SK-N-SH (cell line): ENCODE measurements at regions not wholly inside any gene's neighbourhood (a gene's known extent, or its start where the extent isn't known, plus 50 kb on each side); places are given as distances from the start of the nearest gene placed in this dataset.

ENCODE experiments used
- CTCF ChIA-PET: fragments of 300-600, 350-600 bp; formaldehyde crosslinking; extraction: SDS; loops from one replicate; lab custom pipeline; 2021; lab: Yijun Ruan, JAX
- POLR2A ChIA-PET: fragments of 350-600 bp; sonication (Branson Sonifier 250); formaldehyde crosslinking; extraction: SDS; loops from one replicate; lab custom pipeline; 2020; ENCODE audit warnings: antibody characterized with exemption, inconsistent platforms; lab: Yijun Ruan, JAX
- DNase-seq: peaks from one replicate; pipeline ENCODE4 v3.0.0; 2012
- H2AFZ ChIP-seq: fragments of 200-600 bp; sonication (generic); 2 replicates; pipeline ENCODE4 v1.8.1; 2016; ENCODE audit warnings: antibody characterized with exemption, mild to moderate bottlenecking, low read depth
- H3F3A ChIP-seq: fragments of 200-600 bp; sonication (generic); replicated peaks from 2 replicates; pipeline ENCODE3; 2016; ENCODE audit warnings: antibody characterized with exemption, mild to moderate bottlenecking; ENCODE audit not compliant: insufficient read depth
- H3K27ac ChIP-seq, 2 experiments: fragments of 200-500 bp in 1 of 2; fragments of 200-600 bp in 1 of 2; sonication (Bioruptor generic) in 1 of 2; sonication (generic), shearing (Covaris generic) in 1 of 2; 2 replicates each; pipeline versions ENCODE4 v1.5.1 to v1.6.1; 2014 to 2016; ENCODE audit warnings: low read depth in 2 of 2, inconsistent platforms in 1 of 2, low read length in 1 of 2, mild to moderate bottlenecking in 1 of 2, mixed read lengths in 1 of 2
- H3K27me3 ChIP-seq: fragments of 200-600 bp; sonication (generic), shearing (Covaris generic); 2 replicates; pipeline ENCODE4 v1.6.1; 2016; ENCODE audit warnings: mixed run types; ENCODE audit not compliant: insufficient read depth
- H3K36me3 ChIP-seq, 2 experiments: fragments of 200-500 bp in 1 of 2; fragments of 200-600 bp in 1 of 2; sonication (Bioruptor generic) in 1 of 2; sonication (generic) in 1 of 2; replicated peaks in 1 of 2; 2 replicates each; pipeline versions ENCODE3 to v1.5.1; 2014 to 2016; ENCODE audit warnings: low read length in 1 of 2, mild to moderate bottlenecking in 1 of 2; ENCODE audit not compliant: insufficient read depth in 2 of 2, control insufficient read depth in 1 of 2
- H3K4me1 ChIP-seq, 2 experiments: fragments of 200-500 bp in 1 of 2; fragments of 200-600 bp in 1 of 2; sonication (Bioruptor generic) in 1 of 2; sonication (generic), shearing (Covaris generic) in 1 of 2; 2 replicates each; pipeline versions ENCODE4 v1.5.1 to v1.6.1; 2014 to 2016; ENCODE audit warnings: low read depth in 1 of 2, low read length in 1 of 2, mixed run types in 1 of 2; ENCODE audit not compliant: insufficient read depth in 2 of 2, control insufficient read depth in 1 of 2
- H3K4me2 ChIP-seq: fragments of 200-600 bp; sonication (generic), shearing (Covaris generic); 2 replicates; pipeline ENCODE4 v1.6.1; 2017; ENCODE audit warnings: mixed run types
- H3K4me3 ChIP-seq, 2 experiments: fragments of 200-500 bp in 1 of 2; fragments of 200-600 bp in 1 of 2; sonication (Bioruptor generic) in 1 of 2; sonication (generic), shearing (Covaris generic) in 1 of 2; 2 replicates each; pipeline versions ENCODE4 v1.5.1 to v1.8.1; 2014 to 2016; ENCODE audit warnings: low read depth in 2 of 2, inconsistent platforms in 1 of 2, low read length in 1 of 2, mild to moderate bottlenecking in 1 of 2, mixed read lengths in 1 of 2, moderate library complexity in 1 of 2
- H3K79me2 ChIP-seq: fragments of 200-600 bp; sonication (generic); 2 replicates; pipeline ENCODE4 v1.8.1; 2017; ENCODE audit warnings: mild to moderate bottlenecking; ENCODE audit not compliant: insufficient read depth
- H3K9ac ChIP-seq: fragments of 200-600 bp; sonication (generic); 2 replicates; pipeline ENCODE4 v1.6.1; 2017; ENCODE audit warnings: mixed run types
- H3K9me2 ChIP-seq: fragments of 200-600 bp; sonication (generic); 2 replicates; pipeline ENCODE4 v1.6.1; 2017; ENCODE audit warnings: mixed run types
- H3K9me3 ChIP-seq: fragments of 200-600 bp; sonication (generic); 2 replicates; pipeline ENCODE4 v1.6.1; 2017; ENCODE audit warnings: mixed run types, mild to moderate bottlenecking, moderate library complexity
- H4K20me1 ChIP-seq: fragments of 200-600 bp; sonication (generic); 2 replicates; pipeline ENCODE4 v1.6.1; 2017; ENCODE audit warnings: mild to moderate bottlenecking, mixed run types; ENCODE audit not compliant: insufficient read depth
- CHD2 ChIP-seq: fragments of 150-350 bp; IDR thresholded peaks from 2 replicates; pipeline ENCODE4 v1.6.1; 2018; ENCODE audit warnings: low read length; ENCODE audit not compliant: partially characterized antibody
- FOSL2 ChIP-seq: IDR thresholded peaks from 2 replicates; pipeline ENCODE4 v1.4.0; 2012; ENCODE audit warnings: low read depth, mild to moderate bottlenecking, moderate library complexity, borderline replicate concordance
- FOXJ3 ChIP-seq: sonication (generic); formaldehyde crosslinking; IDR thresholded peaks from 2 replicates; pipeline ENCODE4 v1.5.1; 2020; ENCODE audit warnings: mild to moderate bottlenecking, missing genetic modification reagents
- FOXM1 ChIP-seq: IDR thresholded peaks from 2 replicates; pipeline ENCODE4 v1.4.0; 2012; ENCODE audit warnings: low read depth, mild to moderate bottlenecking
- JUND ChIP-seq: IDR thresholded peaks from 2 replicates; pipeline ENCODE4 v1.4.0; 2012
- MAX ChIP-seq: IDR thresholded peaks from 2 replicates; pipeline ENCODE4 v1.4.0; 2012; ENCODE audit warnings: low read depth
- MXI1 ChIP-seq: IDR thresholded peaks from 2 replicates; pipeline ENCODE4 v1.6.1; 2012; ENCODE audit warnings: mild to moderate bottlenecking, low read depth, low read length, improper control_type of control experiment
- NFIC ChIP-seq: IDR thresholded peaks from 2 replicates; pipeline ENCODE4 v1.4.0; 2012; ENCODE audit warnings: borderline replicate concordance
- POLR2AphosphoS5 ChIP-seq: IDR thresholded peaks from 2 replicates; pipeline ENCODE4 v1.6.1; 2012; ENCODE audit warnings: low read depth, low read length
- RCOR1 ChIP-seq: fragments of 150-350 bp; IDR thresholded peaks from 2 replicates; pipeline ENCODE4 v1.6.1; 2017; ENCODE audit warnings: antibody characterized with exemption, low read length
- SIN3A ChIP-seq: IDR thresholded peaks from 2 replicates; pipeline ENCODE4 v1.6.1; 2012; ENCODE audit warnings: low read depth, mild to moderate bottlenecking, low read length, moderate library complexity, borderline replicate concordance
- SMC3 ChIP-seq: IDR thresholded peaks from 2 replicates; pipeline ENCODE4 v1.6.1; 2012; ENCODE audit warnings: low read depth, low read length, improper control_type of control experiment
- TEAD4 ChIP-seq: IDR thresholded peaks from 2 replicates; pipeline ENCODE4 v1.4.0; 2012; ENCODE audit warnings: mild to moderate bottlenecking, borderline replicate concordance; ENCODE audit not compliant: insufficient read depth
- ZBTB33 ChIP-seq: IDR thresholded peaks from 2 replicates; pipeline ENCODE4 v1.4.0; 2012; ENCODE audit warnings: low read depth, borderline replicate concordance
- WGBS: methylation state at CpG from one replicate; pipeline ENCODE4 v1.1.6; 2017; ENCODE audit warnings: low lambda C conversion rate; 5-methylcytosine and 5-hydroxymethylcytosine counted together
- TF ChIP-seq, protein P1 (sequence below): IDR thresholded peaks from 2 replicates; pipeline ENCODE4 v1.6.1; 2012; ENCODE audit warnings: mild to moderate bottlenecking, low read depth, low read length, moderate library complexity
- TF ChIP-seq, protein P2 (sequence below): fragments of 200-600 bp; sonication (generic); IDR thresholded peaks from 2 replicates; pipeline ENCODE4 v1.6.1; 2017; ENCODE audit warnings: antibody characterized with exemption, mild to moderate bottlenecking, moderate library complexity

GRCh38 chr10:42883993-42884983 is 101.7 kb downstream of the BMS1 start:
- Histone ChIP-seq H4K20me1 (no peaks in the 10 kb centered on the region), H3K36me3 (no peaks in the 10 kb centered on the region), H3K27ac (no peak overlapping the region), H3K27me3 (no peaks in the 10 kb centered on the region), H3K9me2 (no peaks in the 10 kb centered on the region), H3K9ac (no peak overlapping the region), H3K79me2 (no peaks in the 10 kb centered on the region), H3K4me3 (no peak overlapping the region), H3K4me2 (no peak overlapping the region), H2AFZ (no peak overlapping the region), H3K9me3 (no peaks in the 10 kb centered on the region), H3K4me1 (peaks cover 0 to 7% of the 10 kb centered on the region in 2 experiments; a peak in 1 of 4 replicates), H3F3A (no peaks in the 10 kb centered on the region)
- no peak for DNase-seq
- TF ChIP-seq RCOR1 (no peak), FOXJ3 (CRISPR knock-in tag) (no peak), ZBTB33 (no peak), SMC3 (no peak), MAX (no peak), FOSL2 (no peak), CHD2 (no peak), JUND (no peak), FOXM1 (no peak), NFIC (no peak), TEAD4 (no peak), MXI1 (no peak), POLR2AphosphoS5 (no peak), SIN3A (no peak)
- TF ChIP-seq, protein P1, sequence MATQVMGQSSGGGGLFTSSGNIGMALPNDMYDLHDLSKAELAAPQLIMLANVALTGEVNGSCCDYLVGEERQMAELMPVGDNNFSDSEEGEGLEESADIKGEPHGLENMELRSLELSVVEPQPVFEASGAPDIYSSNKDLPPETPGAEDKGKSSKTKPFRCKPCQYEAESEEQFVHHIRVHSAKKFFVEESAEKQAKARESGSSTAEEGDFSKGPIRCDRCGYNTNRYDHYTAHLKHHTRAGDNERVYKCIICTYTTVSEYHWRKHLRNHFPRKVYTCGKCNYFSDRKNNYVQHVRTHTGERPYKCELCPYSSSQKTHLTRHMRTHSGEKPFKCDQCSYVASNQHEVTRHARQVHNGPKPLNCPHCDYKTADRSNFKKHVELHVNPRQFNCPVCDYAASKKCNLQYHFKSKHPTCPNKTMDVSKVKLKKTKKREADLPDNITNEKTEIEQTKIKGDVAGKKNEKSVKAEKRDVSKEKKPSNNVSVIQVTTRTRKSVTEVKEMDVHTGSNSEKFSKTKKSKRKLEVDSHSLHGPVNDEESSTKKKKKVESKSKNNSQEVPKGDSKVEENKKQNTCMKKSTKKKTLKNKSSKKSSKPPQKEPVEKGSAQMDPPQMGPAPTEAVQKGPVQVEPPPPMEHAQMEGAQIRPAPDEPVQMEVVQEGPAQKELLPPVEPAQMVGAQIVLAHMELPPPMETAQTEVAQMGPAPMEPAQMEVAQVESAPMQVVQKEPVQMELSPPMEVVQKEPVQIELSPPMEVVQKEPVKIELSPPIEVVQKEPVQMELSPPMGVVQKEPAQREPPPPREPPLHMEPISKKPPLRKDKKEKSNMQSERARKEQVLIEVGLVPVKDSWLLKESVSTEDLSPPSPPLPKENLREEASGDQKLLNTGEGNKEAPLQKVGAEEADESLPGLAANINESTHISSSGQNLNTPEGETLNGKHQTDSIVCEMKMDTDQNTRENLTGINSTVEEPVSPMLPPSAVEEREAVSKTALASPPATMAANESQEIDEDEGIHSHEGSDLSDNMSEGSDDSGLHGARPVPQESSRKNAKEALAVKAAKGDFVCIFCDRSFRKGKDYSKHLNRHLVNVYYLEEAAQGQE, result no peak
- TF ChIP-seq, protein P2, sequence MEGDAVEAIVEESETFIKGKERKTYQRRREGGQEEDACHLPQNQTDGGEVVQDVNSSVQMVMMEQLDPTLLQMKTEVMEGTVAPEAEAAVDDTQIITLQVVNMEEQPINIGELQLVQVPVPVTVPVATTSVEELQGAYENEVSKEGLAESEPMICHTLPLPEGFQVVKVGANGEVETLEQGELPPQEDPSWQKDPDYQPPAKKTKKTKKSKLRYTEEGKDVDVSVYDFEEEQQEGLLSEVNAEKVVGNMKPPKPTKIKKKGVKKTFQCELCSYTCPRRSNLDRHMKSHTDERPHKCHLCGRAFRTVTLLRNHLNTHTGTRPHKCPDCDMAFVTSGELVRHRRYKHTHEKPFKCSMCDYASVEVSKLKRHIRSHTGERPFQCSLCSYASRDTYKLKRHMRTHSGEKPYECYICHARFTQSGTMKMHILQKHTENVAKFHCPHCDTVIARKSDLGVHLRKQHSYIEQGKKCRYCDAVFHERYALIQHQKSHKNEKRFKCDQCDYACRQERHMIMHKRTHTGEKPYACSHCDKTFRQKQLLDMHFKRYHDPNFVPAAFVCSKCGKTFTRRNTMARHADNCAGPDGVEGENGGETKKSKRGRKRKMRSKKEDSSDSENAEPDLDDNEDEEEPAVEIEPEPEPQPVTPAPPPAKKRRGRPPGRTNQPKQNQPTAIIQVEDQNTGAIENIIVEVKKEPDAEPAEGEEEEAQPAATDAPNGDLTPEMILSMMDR, result no peak
- WGBS, result 44% methylated on average over 8 of the region's 11 CpGs
- ChIA-PET POLR2A (no interaction called here), CTCF (no interaction called here)
